Stimulated activated naive CD4-positive, alpha-beta T cell treated with Interleukin-2 at 50 U/mL for 16 hours (primary cell): ENCODE measurements at regions not wholly inside any gene's neighbourhood (a gene's known extent, or its start where the extent isn't known, plus 50 kb on each side); places are given as distances from the start of the nearest gene placed in this dataset.

Experiments
- DNase-seq: peaks from one replicate; lab custom pipeline; 2025; lab: John Stamatoyannopoulos, UW

GRCh38 chr9:79334711-79335110 lies 237.1 kb upstream of the TLE4 start:
- no peak for DNase-seq

- DNase-seq, result no peak
Observed at GRCh38 chr9:79335987-79336386, 235.8 kb upstream of the TLE4 start.

DNA sequence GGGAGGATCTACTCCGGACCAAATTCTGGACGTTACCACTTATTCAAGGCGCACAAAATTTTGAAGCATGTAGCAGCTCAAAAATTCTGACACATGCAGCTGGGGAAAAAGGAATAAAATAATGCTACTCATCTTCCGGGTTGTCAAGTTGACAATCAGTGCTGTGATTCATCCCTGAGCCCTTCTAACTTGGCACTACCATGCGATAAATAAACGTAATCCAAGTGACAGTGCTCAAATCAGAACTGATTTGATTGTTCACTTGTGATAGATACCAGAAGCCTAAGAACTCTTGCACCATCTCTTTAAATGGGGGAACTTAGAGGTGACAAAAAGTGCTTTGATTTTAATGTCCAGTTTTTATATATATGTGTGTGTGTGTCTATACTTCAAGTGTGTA lies 230.2 kb upstream of the TLE4 start:
- no peak for DNase-seq

DNA sequence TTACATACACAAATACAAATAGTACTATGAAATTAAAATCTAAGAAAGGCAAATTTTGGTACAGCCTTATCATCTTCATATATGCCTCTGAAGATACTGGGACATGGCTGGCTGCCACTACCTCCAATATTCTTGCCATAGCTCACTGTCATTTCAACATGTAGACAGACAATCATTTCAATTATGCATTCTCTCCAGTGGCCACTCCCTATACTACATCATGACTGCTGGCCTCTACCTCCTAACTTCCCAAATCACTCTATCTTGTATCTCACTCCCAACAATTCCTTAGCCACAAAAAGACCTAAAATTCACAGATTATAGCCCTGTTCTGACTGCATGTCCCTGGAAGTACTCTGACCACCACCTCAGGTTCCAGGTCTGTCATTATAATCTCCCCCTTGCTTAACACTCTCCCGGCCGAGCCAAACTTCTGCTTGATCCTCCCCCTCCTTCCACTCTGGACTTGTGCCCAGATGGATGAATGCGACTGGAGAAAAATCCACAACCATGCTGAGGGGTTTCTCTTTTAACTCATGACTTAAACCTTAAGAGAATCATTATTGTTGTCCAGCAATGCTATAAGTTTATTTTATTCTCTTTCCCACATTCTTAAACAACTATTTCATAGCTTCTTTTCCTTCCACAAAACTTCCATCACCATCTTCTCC lies 225.3 kb upstream of the TLE4 start:
- no peak for DNase-seq

DNA sequence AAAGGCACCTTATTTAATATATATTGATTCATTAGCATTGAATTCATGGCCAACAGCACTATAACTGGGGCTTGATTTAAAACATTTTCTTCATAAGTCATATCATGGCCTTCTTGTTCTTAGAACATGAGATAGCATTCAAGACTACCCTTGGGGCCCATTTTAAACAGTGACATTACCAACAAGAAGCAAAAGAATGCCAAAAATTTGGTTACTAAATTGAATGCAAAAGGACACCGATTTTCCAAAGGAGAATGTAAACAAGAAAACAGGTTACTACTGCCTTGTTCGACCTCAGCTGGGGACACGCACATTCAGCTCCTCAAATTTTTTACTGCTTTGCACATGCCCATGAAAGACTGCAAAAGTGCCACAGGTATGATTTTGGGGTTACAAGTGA lies 219.4 kb upstream of the TLE4 start:
- no peak for DNase-seq

GRCh38 chr9:79353856-79354520 lies 217.8 kb upstream of the TLE4 start:
- no peak for DNase-seq

GRCh38 chr9:79357194-79357593 lies 214.6 kb upstream of the TLE4 start:
- no peak for DNase-seq

GRCh38 chr9:79357616-79358015 lies 214.1 kb upstream of the TLE4 start:
- DNase-seq, result no peak

GRCh38 chr9:79360387-79361347 lies 211.1 kb upstream of the TLE4 start:
- no peak for DNase-seq

DNA sequence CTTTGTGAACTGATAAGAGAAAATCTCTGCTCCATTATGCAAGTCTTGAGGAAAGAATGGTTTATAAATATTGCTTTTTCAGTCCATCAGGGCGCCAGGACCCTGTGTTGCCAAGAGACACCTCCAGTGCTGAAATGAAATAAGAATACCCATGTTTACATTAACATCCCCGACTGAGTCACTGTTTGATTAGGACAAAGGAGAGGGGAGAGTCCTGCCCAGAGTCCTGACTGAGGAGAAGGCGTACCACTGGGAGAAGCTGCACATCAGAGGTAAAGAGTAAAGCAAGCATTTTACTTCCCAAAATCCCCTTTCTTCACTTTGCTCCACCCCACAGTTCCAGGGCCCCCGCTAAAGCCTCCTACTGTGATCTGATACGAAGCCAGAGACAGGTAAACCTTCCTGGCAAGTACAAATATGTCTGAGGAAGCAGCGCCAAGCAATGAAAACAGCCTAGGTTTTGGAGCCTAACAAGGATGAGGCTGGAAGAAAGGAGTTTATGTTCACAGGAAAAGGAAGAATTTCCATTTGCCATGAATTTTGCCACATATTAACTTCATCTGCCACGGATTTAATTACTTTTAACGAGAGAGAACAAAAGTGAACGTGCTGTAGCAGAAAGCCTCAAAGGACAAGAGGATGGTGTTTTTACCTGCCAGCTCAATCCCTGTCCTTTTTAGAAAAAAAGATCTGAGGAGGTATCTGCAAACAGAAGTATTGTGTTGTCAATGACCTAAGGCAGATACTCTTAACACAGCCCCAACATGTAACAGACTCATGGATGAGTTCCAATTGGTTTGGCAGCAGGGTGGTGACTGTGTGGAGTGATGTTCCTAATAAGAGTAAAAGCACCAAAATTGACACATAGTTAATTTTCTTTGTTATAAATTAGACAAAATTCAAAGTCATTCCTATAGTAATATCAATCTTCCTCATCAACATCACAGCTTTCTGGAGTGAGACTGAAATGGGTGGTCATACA lies 209.4 kb upstream of the TLE4 start:
- no peak for DNase-seq

DNA sequence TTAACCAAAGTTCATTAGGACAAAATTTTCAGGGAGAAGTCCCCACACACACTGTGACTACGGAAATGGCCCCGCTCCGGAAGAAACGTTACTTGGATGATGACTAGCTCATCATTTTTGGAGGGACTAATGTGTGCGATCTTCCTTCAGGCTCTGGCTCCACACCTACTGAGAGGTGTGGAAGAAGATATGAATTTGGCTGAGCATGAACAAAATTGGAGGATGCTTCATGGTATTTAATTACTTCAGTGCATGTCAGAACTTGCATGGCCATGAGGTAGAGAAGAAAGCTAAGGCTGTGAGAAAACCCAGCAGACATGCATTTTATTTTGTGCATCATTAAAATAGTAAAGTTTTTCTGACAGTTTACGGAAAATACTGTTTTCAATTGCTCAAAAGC lies 202.1 kb upstream of the TLE4 start:
- no peak for DNase-seq

GRCh38 chr9:79371301-79371700 lies 200.5 kb upstream of the TLE4 start:
- no peak for DNase-seq

DNA sequence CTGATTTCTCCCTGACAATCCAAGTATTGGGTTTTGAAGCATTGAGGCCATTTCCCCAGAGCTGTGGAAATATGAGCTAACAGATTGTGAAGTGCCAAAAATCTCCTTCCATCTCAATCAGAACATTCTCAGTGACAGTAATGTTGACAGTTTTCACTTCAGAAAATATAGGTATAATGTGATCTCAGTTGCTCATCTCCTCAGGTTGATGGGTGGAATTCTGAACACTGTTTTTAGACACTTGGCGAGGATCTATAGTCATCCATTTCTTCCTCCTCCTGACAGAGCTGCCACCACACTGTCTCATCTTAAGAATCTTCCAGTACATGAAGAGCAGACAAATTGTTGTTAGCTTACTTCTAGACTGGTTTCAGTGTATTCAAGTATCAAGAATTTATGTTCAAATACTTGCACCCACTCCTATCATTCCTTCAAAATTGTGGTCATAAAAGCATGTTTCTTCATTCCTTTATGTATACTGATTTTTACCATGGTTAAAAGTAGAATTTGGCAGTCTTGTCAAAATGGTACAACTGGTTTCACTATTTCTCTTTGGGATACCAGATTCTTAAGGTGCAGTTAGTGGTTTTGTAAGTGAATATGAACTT lies 199.7 kb upstream of the TLE4 start:
- DNase-seq, result no peak

DNA sequence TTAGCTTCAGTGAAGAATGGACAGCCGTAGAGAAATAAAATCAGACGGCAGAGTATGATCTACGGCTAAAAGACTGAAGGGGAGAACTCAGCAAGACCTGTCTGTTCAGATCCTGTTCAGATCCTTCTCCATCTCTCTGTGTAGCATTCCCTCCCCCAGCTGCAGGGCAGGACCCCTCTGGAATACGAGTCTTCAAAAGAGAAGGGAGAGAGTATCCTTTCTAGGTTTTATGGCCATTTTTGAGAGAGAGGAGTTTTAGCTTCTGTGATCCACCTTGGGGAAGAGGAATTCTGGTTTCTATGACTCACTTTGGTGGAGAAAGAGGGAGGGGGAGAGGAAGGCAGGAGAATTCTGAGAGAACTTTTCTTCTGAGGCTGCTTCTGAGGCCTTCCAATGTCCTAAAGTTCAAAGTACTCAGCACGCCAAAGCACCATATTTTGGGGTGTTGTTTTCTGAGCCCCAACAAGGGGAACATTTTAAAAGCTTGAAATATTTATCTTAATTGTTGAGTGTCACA lies 194.4 kb upstream of the TLE4 start:
- no peak for DNase-seq

DNA sequence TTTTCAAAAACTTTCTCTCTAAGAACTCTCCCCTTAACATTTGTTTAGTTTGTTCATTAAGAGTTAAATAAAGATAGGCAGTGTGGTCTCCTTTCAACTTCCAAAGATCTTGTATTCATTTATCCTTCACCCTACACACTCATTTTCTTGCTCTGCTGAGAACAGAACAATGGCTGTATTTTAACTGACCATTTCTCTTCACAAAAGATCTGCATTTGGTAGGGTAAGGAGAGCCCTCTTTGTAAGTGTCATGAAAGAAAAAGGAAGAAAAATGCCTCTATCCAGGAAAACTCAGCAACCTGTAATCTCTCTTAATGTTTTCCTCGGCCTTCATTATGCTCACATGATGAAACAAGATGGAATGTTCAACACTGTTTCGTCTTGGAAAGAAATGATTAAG lies 193.7 kb upstream of the TLE4 start:
- DNase-seq, result no peak

DNA sequence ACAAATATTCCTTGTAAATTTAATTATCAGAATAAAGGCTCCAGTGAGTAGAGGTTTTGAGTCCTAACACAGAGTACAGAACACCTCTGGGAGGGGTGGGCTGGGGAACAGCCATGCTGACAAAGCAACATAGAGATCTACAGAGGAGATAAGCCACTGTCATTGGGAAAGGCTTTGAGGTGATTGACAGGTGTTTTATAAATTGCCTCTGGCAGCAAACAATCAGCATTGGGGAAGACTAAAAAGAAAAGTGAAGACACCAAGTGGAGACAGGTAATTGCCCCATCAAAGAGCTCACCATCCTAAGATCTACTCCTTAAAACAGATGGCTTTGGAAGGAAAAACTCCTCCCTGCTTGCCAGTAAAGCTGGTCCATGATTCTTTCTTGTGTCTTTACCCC lies 189.7 kb upstream of the TLE4 start:
- DNase-seq, result no peak

- DNase-seq, result no peak
Observed at GRCh38 chr9:79382458-79382857, 189.3 kb upstream of the TLE4 start.

DNA sequence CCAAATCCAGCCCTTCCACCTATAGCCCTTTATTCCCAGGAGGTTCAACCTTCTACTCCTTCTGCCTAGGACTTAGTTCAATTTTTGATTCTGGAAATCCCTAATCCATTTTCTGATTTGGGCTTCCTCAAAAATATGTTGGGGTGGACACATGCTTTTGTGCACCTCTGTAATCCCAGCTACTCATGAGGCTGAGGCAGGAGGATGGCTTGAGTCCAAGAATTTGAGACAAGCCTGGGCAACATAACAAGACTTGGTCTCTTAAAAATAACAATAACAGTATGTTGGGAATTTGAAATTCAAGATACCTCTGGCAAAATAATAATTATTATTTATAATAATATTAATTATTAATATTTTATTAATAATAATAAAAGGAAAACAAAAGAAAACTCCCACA lies 188.7 kb upstream of the TLE4 start:
- DNase-seq, result no peak

DNA sequence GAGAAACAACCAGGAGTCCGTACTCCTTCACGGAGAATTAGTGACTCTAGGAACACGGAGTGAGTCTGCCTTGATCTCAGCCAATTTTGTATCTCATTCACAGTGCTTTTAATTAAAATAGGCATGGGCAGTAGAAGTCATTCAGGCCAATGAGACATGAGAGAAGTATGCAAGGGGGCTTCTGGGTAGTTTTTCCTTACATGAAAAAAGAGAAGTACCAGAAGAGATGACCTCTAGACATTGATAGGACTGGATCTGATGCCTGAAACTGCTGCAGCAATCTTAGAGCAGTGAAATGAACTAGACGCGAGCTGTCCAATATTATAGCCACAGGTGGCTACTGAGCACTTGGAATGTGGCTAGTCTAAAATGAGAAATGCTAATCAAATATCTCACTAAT lies 187.7 kb upstream of the TLE4 start:
- no peak for DNase-seq

- DNase-seq, result no peak
Observed at GRCh38 chr9:79384501-79384900, 187.3 kb upstream of the TLE4 start.
